ENCODE measurements at regions not wholly inside any gene's neighbourhood (a gene's known extent, or its start where the extent isn't known, plus 50 kb on each side); places are given as distances from the start of the nearest gene placed in this dataset.
A peak's percentile ranks its signal among the peaks of the same experiment; 100 is the strongest.

DNA sequence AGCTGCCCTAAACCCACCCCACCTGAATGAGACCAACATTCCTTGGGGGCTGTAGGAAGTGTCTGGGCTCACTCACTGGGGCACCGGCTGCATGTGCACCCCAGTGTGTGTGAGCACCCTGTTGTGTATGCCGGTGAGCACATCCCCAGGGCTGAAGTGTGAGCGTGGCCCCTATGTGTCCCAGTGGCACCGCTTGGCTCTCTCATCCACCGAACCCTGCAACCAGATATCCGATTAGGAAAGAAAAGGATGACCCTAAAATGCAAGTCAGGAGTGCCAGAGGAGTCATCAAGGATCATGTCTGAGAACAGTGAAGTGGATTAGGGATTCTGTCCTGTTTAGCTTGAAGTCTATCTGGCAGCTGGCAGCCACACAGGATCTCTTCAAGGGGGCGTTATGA, 84.0 kb upstream of the ALDH1L1 start:
- Mint-ChIP-seq H3K27me3 (ENCODE audit: low read depth) (peaks cover 30% of the 10 kb centered on the region), H3K4me1 (ENCODE audit: low read depth) (peaks cover 2% of the 10 kb centered on the region), H3K9me3 (no peaks in the 10 kb centered on the region), H3K36me3 (ENCODE audit: low read depth) (no peaks in the 10 kb centered on the region), H3K4me3 (no peak overlapping the region), H3K27ac (no peak overlapping the region)
- intact Hi-C loops (cut with micrococcal nuclease) = no loop called here
- CTCF ChIA-PET = no interaction called here
- DNase-seq = no peak

DNA sequence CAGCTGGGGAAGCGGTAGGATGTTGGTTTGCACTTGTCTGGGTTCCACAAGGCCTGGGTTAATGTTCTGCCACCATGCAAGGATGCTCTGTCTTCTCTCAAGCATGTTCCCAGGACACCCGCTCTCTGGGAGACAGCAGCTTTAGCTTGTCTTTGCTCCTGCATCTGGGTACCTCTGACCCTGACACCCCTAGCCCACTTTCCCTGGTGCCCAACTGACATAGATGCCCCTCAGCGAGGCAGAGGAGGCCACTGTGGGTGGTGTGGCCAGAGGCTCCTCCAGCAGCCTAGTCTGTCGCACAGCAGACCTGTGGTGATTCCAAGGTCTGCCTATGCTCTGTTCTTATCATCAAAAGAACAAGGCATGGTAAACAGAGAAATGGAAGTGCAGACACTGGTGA, 83.6 kb upstream of the ALDH1L1 start:
- intact Hi-C loops (cut with micrococcal nuclease) = no loop called here
- H3K27ac Mint-ChIP-seq = no peak overlapping the region
- peaks cover 30% of the 10 kb centered on the region for H3K27me3 Mint-ChIP-seq (ENCODE audit: low read depth)
- DNase-seq = no peak
- CTCF ChIA-PET = interaction anchor here (0.7 kb wide), 1 partner anchor 66 kb away, joined by 3 read pairs; no protein-coding TSS in a partner anchor
- H3K9me3 Mint-ChIP-seq = no peaks in the 10 kb centered on the region
- H3K4me3 Mint-ChIP-seq = no peak overlapping the region
- no peaks in the 10 kb centered on the region for H3K36me3 Mint-ChIP-seq (ENCODE audit: low read depth)
- peaks cover 2% of the 10 kb centered on the region for H3K4me1 Mint-ChIP-seq (ENCODE audit: low read depth)

- CTCF ChIA-PET = interaction anchor here (0.7 kb wide), 2 partner anchors 66 to 455 kb away, joined by 3 read pairs; no protein-coding TSS in a partner anchor
- Mint-ChIP-seq H3K4me1 (ENCODE audit: low read depth) (peaks cover 2% of the 10 kb centered on the region), H3K27me3 (ENCODE audit: low read depth) (peaks cover 29% of the 10 kb centered on the region), H3K36me3 (ENCODE audit: low read depth) (no peaks in the 10 kb centered on the region), H3K9me3 (no peaks in the 10 kb centered on the region), H3K4me3 (no peak overlapping the region), H3K27ac (no peak overlapping the region)
- no peak for DNase-seq
- intact Hi-C loops (cut with micrococcal nuclease) = no loop called here
Measured at GRCh38 chr3:126263539-126263938, 83.2 kb upstream of the ALDH1L1 start.

- Mint-ChIP-seq H3K4me1 (ENCODE audit: low read depth) (peaks cover 2% of the 10 kb centered on the region), H3K4me3 (no peak overlapping the region), H3K9me3 (no peaks in the 10 kb centered on the region), H3K27me3 (ENCODE audit: low read depth) (peaks cover 20% of the 10 kb centered on the region), H3K27ac (no peak overlapping the region), H3K36me3 (ENCODE audit: low read depth) (no peaks in the 10 kb centered on the region)
- intact Hi-C loops (cut with micrococcal nuclease) = no loop called here
- CTCF ChIA-PET = no interaction called here
- DNase-seq = no peak
Measured at GRCh38 chr3:126262227-126262626, 81.8 kb upstream of the ALDH1L1 start.

- peak overlapping the region; percentile 16 for H3K27ac Mint-ChIP-seq
- no peaks in the 10 kb centered on the region for H3K9me3 Mint-ChIP-seq
- no peak overlapping the region for H3K4me3 Mint-ChIP-seq
- H3K27me3 Mint-ChIP-seq (ENCODE audit: low read depth) = peaks cover 14% of the 10 kb centered on the region
- H3K36me3 Mint-ChIP-seq (ENCODE audit: low read depth) = no peaks in the 10 kb centered on the region
- intact Hi-C loops (cut with micrococcal nuclease) = no loop called here
- peak; percentile 15 for DNase-seq
- peaks cover 2% of the 10 kb centered on the region for H3K4me1 Mint-ChIP-seq (ENCODE audit: low read depth)
- CTCF ChIA-PET = no interaction called here
Measured at GRCh38 chr3:126261037-126261436, 80.7 kb upstream of the ALDH1L1 start.

DNA sequence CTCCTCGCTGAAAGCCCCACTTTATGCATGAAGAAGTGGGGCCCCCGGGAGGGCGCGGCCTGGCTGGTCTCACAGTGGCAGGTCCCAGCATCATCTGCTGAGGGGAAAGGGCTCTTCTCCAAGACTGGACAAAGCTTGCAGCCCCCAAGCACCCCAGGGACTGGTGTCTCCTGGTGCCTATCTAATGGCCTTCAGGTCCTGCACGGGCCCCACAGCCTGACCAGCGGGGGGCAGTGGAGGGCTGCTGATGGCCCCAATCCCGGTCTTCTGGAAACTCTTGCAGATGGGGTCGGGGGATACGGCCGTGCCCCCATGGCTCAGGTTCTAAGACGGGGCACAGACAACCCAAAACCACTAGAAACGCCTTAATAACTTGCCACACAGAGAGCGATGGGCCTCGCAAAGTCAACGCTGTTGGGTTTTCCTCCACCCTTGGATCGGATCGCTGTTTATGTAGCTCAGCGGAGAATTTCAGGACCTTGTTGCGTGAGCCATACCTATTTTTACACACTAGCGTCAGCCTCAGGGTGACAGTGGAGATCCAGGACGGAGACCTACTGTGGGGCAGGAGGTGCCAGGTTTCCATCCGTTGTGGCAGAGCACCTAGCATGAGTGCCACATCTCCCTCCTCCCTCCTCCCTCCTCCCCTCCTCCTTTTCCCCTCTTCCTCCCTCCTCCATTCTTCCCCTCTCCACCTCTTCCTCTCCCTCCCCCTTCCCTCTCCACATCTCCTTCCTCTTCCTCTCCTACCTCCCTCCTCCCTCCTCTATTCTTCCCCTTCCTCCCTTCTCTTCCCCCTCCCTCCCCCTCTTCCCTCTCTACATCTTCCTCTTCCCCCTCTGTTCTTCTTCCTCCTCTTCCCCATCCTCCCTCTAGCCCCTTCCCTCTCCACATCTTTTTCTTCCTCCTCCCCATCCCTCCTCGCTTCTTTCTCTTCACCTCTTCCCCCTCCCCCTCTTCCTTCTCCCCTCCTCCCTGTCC, 79.3 kb upstream of the ALDH1L1 start:
- CTCF ChIA-PET = no interaction called here
- intact Hi-C loops (cut with micrococcal nuclease) = loop anchor here (1.0 kb wide), 1 partner anchor 130 kb away; no protein-coding TSS in a partner anchor
- no peaks in the 10 kb centered on the region for H3K36me3 Mint-ChIP-seq (ENCODE audit: low read depth)
- H3K4me1 Mint-ChIP-seq (ENCODE audit: low read depth) = peaks cover 2% of the 10 kb centered on the region
- H3K9me3 Mint-ChIP-seq = no peaks in the 10 kb centered on the region
- H3K27ac Mint-ChIP-seq = no peak overlapping the region
- H3K27me3 Mint-ChIP-seq (ENCODE audit: low read depth) = peaks cover 14% of the 10 kb centered on the region
- peak; percentile 46 for DNase-seq
- H3K4me3 Mint-ChIP-seq = no peak overlapping the region

DNA sequence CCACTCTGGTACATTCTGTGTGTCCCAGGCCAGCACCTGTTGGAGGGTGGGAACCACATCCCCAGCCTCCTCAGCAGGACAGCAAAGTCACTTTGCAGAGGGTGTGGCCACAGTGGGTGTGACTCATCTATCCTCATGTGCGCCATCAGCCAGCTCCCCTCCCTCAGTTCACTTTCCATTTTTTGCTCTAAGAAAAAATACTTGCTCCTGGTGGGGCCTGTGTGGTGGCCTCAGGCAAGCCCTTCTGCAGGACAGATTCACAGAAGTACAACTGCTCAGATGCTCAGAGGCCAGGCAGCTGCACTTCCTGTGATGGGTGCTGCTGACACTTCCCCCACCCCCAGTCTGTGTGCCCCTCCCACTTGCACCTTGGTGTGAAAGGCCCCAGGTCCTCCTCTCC, 78.3 kb upstream of the ALDH1L1 start:
- no peaks in the 10 kb centered on the region for H3K9me3 Mint-ChIP-seq
- peak; percentile 16 for DNase-seq
- H3K27me3 Mint-ChIP-seq (ENCODE audit: low read depth) = peaks cover 13% of the 10 kb centered on the region
- intact Hi-C loops (cut with micrococcal nuclease) = loop anchor here (1.0 kb wide), 1 partner anchor 131 kb away; no protein-coding TSS in a partner anchor
- peaks cover 2% of the 10 kb centered on the region for H3K4me1 Mint-ChIP-seq (ENCODE audit: low read depth)
- H3K36me3 Mint-ChIP-seq (ENCODE audit: low read depth) = no peaks in the 10 kb centered on the region
- CTCF ChIA-PET = no interaction called here
- no peak overlapping the region for H3K27ac Mint-ChIP-seq
- H3K4me3 Mint-ChIP-seq = no peak overlapping the region

DNA sequence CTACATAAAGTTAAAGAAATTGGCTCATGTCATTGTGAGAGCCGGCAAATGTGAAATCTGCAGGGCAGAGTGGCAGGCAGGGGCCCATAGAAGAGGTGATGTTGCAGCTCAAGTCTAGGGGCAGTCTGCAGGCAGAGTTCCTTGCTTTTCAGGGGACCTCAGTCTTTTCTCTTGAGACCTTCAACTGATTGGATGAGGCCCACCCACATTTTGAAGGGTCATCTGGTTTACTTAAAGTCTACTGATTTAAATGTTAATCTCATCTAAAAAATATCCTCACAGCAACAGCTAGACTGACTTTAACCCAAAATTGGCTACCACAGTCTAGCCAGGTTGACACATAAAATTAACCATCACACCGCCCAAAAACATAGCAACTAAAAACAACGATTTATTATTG, 77.6 kb upstream of the ALDH1L1 start:
- DNase-seq = no peak
- intact Hi-C loops (cut with micrococcal nuclease) = no loop called here
- Mint-ChIP-seq H3K27me3 (ENCODE audit: low read depth) (peaks cover 12% of the 10 kb centered on the region), H3K4me1 (ENCODE audit: low read depth) (peaks cover 2% of the 10 kb centered on the region), H3K4me3 (no peak overlapping the region), H3K36me3 (ENCODE audit: low read depth) (no peaks in the 10 kb centered on the region), H3K27ac (no peak overlapping the region), H3K9me3 (no peaks in the 10 kb centered on the region)
- CTCF ChIA-PET = no interaction called here

DNA sequence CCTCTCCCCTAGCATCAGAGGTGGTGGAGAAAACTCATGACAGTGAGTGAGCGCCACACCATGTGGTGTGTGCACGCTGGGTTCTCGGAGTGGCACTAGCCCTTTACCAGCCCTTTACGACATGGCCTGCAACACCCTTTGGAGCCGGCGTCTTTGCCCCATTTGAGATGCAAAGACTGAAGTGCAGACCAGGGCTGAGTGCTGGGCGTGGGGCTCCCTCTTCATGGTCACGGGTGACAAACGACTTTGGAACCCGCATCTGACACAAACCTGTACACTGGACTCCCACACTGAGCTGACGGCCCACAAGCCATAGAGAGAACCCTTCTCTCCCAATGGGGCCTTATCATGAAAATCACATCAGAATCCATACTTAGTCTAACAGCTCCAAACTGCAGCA, 76.8 kb upstream of the ALDH1L1 start:
- CTCF ChIA-PET = interaction anchor here (0.6 kb wide), 1 partner anchor 286 kb away, joined by 3 read pairs; no protein-coding TSS in a partner anchor
- intact Hi-C loops (cut with micrococcal nuclease) = no loop called here
- H3K4me1 Mint-ChIP-seq (ENCODE audit: low read depth) = peaks cover 2% of the 10 kb centered on the region
- no peaks in the 10 kb centered on the region for H3K9me3 Mint-ChIP-seq
- H3K27ac Mint-ChIP-seq = no peak overlapping the region
- no peaks in the 10 kb centered on the region for H3K36me3 Mint-ChIP-seq (ENCODE audit: low read depth)
- peaks cover 11% of the 10 kb centered on the region for H3K27me3 Mint-ChIP-seq (ENCODE audit: low read depth)
- no peak overlapping the region for H3K4me3 Mint-ChIP-seq
- DNase-seq = no peak

DNA sequence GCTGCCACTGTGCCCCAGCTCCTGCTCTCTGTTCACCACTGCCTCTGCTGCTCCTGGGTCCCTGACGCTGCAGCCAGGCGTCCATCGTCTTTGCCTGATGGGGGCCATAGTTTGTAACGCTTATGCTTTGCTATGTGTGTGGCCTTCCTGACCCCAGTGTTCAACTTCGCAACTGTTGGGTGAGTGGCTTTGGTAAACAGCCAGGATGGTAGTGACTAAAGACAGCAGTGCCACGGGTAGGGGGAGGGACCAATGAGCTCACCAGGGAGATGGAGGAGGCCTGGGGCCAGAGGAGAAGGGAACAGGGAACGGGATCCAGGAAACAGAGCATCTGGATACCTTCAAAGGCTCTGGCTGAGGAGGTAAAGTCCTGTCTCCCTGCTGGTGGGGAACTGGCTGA, 75.9 kb upstream of the ALDH1L1 start:
- Mint-ChIP-seq H3K9me3 (no peaks in the 10 kb centered on the region), H3K36me3 (ENCODE audit: low read depth) (no peaks in the 10 kb centered on the region), H3K4me3 (no peak overlapping the region), H3K27me3 (ENCODE audit: low read depth) (peaks cover 4% of the 10 kb centered on the region), H3K27ac (no peak overlapping the region), H3K4me1 (ENCODE audit: low read depth) (peaks cover 2% of the 10 kb centered on the region)
- intact Hi-C loops (cut with micrococcal nuclease) = no loop called here
- no peak for DNase-seq
- CTCF ChIA-PET = no interaction called here

- H3K36me3 Mint-ChIP-seq (ENCODE audit: low read depth) = no peaks in the 10 kb centered on the region
- no peaks in the 10 kb centered on the region for H3K4me1 Mint-ChIP-seq (ENCODE audit: low read depth)
- DNase-seq = no peak
- no peaks in the 10 kb centered on the region for H3K9me3 Mint-ChIP-seq
- no peak overlapping the region for H3K4me3 Mint-ChIP-seq
- intact Hi-C loops (cut with micrococcal nuclease) = no loop called here
- peaks cover 5% of the 10 kb centered on the region for H3K27me3 Mint-ChIP-seq (ENCODE audit: low read depth)
- CTCF ChIA-PET = no interaction called here
- H3K27ac Mint-ChIP-seq = no peak overlapping the region
Measured at GRCh38 chr3:126253072-126253471, 72.7 kb upstream of the ALDH1L1 start.

DNA sequence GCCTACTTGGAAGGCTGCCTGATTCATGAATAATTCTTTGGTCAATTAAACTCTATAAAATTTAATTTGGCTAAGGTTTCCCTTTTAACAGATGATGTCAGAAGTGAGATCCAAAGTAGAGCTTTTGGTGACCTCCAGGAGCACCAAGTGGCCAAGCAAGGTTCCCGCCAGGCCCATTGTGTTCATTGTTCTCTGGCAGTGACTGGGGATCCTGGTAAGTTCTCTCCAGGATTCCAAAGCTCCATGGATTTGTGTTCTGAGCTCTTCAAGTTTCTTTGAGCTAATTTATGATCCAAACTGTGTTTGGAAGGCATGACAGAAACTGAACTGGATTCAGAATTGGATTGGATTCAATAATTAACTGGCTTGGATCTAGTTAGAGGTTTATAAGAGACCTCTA, 72.0 kb upstream of the ALDH1L1 start:
- Mint-ChIP-seq H3K4me3 (no peak overlapping the region), H3K4me1 (ENCODE audit: low read depth) (no peaks in the 10 kb centered on the region), H3K9me3 (peaks cover 1% of the 10 kb centered on the region), H3K36me3 (ENCODE audit: low read depth) (no peaks in the 10 kb centered on the region), H3K27ac (no peak overlapping the region), H3K27me3 (ENCODE audit: low read depth) (peaks cover 8% of the 10 kb centered on the region)
- CTCF ChIA-PET = no interaction called here
- DNase-seq = no peak
- intact Hi-C loops (cut with micrococcal nuclease) = no loop called here

Measured in activated naive CD4-positive, alpha-beta T cell treated with anti-CD3 and anti-CD28 coated beads for 36 hours (primary cell).